GM19025 (cell line): ENCODE measurements at regions not wholly inside any gene's neighbourhood (a gene's known extent, or its start where the extent isn't known, plus 50 kb on each side); places are given as distances from the start of the nearest gene placed in this dataset.

ENCODE experiments used
- ATAC-seq: cut with Tn5 transposase; IDR thresholded peaks from one replicate; pipeline ENCODE4 v1.9.1; 2021; ENCODE audit warnings: mild to moderate bottlenecking, low read depth, moderate library complexity; ENCODE audit not compliant: unreplicated experiment

DNA sequence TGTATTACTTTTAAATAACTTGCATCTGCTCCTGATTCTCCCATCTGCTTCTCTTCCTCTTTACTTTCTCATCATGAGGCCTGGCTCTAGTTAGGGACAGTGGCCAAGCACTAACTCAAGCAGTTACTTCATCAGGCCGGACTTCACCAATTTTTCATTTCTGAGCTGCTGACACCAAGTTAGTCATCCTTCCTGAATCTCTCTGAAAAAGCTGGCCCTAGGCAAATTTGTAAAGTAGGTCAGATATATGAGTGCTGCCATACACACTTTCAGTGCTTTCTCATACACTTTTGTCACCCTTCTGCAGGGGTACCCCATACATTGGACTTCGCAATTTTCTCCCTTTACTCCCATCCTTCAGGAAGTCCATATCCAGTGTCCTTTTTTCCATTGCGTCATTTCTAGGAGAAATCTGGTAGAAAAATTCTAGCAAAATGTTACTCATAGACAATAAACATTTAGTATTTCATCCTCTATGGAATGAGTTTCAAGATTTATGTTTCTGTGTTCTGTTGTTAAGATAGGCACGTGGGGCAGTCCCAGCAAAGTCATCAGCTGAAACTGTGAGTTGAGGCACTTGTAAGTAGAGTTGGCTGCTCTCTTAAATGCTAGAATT, 276.8 kb upstream of the TMPO start:
- ATAC-seq, result no peak

DNA sequence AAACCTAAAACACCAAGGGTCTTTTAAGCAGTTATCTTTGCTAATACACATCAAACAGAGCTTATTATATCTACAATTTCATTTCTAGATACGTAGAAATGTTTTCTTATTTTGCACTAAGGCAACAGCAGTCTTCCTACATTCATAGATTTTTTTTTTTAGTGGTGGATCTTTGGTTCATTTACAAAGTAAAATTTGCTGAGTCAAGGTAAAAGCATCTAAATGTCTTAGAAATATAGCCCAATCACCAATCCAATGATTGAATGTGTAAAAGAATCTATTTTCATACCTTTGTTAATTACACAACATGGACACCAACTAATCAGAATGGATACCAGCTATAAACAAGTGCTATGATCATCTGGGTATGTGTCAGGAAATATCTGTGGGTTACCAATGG, 272.2 kb upstream of the TMPO start:
- no peak for ATAC-seq

DNA sequence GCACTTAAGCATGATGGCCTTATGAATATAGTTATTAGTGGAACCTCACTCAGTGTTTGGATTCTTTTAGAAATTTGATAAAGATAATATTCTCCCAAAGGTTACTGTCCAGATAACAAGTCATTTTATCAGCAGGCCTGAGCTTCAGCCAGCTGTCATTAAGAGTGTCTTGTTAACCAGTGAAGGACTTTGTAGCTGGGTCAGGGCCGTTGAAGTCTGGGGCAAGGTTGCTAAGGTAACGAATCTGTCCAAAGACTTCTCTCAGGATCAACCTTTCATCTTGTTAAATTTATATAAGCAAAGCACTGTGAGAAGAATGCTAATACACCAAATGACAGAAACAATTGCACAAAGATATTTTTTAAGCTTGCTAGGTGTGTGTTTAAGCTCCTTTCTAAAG, 271.3 kb upstream of the TMPO start:
- no peak for ATAC-seq

DNA sequence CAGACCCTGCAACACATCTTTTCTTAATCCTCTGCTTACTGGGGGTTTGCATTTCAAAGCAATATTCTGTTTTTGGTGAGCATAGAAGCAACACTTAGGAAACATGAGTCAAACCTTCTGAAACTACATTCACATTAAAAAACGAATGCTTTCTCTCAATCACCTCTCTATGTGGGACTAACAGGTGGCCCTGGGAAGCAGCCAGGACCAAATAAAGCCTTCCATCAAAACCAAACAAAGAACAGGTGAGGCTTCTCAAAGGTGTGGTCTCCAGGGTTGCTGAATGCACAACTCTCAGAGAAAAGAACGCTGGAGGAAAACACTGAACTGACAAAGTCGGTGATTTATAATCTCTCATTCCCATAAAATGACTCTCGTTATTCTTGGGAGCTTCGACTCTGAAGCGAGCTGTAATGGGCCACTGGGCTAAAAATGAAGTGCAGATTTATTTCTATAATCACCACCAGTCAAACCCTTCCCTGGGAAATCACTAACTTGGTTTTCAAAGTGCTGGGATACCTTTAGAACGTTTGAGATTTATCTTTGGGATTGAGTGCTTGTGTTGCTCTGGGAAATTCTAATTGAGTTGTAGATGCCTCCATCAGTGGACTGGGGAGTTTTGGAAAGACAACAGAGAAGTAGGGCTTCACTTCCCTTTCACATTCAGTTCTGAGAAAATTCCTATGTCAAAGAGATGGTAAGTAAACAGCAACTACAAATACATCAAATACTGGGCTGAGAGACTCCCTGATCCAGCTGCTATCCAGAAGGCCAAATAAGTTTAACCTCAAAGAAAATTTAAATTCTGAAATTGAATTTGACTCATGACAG, 262.0 kb upstream of the TMPO start:
- ATAC-seq, result no peak

DNA sequence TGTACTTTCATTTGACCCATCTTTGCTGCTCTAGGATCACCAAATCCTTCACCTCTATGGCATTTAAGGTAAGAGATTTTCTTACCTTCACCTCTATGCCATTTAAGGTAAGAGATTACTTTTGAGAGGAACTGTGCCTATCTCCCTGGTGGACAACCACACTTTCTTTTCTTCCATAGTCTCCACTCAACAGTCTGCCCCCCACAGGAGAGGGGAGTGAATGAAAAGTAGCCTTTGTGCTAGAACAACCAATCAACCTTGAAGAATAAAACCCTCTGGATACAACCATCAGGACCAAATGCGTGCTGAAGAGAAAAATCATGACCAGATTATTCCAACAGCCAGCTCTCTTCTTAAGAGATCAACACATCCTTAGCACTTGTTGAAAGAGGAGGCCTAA, 258.6 kb upstream of the TMPO start:
- no peak for ATAC-seq

DNA sequence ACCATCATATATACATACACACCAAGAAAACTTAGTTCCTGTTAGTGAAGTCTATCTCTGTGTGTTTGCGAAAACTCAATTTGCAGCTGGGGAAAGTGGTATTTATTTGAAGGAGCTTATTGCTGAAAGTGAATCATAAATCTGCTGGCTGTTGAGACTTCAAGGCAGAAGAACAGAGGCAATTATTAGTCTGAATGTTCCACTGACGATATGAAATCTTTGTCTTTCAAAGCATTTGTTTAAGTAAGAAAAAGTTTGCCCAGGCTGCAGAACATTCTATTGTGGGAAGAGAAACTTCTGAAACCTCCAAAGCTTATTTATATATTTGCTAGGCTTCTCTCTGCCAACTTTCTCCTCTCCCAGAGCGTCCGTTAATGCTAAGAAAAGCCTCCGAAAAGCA, 255.7 kb upstream of the TMPO start:
- ATAC-seq, result no peak

DNA sequence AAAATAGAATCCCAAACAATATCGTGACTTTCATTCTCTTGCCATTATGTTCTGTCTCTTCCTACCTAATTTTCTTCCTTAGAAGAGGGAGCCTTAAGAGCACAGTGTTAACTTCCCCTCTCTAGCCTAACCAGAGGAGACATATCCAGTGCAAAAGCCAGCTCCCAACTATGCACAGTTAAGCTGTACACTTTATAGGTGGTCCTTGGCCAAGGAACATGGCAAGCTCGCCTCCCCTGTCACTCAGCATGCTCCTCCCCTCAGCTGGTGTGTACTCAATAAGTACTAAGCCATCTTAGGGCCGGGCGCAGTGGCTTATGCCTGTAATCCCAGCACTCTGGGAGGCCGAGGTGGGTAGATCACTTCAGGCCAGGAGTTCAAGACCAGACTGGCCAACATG, 255.1 kb upstream of the TMPO start:
- ATAC-seq, result no peak

DNA sequence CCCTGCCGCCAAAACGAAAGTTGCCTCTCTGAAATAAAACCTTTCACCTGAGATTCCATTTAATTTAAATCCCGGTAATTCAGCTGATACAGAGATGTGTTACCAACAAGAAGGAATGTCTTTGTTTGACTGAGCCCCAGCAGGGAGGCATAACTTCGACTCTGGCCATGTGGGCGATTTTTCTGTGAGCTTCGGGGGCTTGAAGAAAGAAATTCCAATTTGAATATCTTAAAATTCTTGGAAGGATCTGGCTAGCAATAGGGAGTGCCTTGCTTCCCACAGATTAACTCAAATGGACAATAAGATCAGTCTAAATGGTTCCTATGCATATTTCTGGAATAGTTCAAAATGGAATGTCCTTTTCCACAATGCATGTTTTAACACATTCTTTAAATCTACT, 252.5 kb upstream of the TMPO start:
- no peak for ATAC-seq

DNA sequence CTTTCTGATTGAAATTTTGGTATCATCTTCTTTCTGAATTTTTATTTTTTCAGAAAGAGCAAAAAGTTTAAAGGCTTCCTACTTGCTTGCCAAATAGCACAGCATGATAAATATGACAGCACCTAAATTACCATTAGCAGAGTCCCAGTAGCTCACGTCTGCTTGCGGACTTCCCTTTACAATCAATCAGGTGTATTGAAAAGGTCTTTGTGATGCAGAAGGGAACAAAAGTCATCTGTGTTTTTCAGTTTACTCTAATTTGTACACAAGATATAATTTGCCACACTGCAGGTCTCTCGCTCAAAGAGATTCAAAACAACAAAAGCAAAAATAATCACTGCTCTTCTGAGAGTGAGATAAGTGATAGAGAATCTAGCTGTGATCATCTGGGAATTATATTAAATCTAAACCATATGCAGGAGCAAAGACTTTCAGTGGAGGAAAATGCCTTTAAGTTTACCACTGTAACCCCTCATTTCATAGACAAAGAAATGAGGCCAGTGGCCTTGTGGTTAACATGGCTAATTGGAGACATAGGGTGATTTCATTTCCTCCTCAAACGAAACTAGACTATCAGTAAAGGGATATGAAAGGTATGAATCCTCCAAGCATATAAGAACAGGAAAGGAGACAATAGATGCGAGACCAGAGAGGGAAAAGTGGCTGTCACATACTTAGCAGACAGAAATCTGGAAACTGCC, 240.8 kb upstream of the TMPO start:
- ATAC-seq, result peak; percentile 82

DNA sequence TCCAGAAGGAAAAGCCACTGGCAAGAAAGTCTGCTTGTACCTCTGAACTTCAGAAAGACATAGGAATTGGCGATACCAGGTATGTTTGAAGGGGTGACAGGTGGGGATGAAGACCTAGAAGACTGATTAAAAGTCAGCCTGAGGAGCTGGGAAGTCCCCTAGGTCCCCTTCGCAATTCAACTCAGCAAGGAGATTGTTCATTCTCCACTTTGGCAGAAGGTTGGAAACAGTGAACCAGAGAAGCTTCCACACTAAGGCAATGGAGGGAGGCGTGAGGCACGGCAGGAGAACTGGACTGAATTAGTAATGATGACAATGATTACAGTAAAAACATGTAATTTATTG, 240.3 kb upstream of the TMPO start:
- ATAC-seq, result peak; percentile 32

DNA sequence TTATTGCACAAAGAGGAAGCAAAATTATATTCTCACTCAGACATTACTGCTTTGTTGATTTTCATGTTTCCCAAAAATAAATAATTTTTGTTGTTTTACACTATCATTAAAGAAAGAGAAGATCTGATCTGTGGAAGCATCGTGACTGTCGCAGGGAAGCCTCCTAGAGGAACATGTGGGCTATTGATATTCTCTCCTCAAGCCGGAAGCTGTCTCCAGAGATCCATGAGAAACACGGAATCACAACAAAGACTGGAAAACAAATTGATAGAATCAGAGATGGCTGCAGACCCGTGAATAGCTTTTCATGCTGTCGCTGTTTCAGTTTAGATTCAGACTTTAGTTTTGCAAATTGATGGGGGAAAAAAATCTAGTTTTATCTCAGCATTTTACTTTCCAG, 235.2 kb upstream of the TMPO start:
- no peak for ATAC-seq

DNA sequence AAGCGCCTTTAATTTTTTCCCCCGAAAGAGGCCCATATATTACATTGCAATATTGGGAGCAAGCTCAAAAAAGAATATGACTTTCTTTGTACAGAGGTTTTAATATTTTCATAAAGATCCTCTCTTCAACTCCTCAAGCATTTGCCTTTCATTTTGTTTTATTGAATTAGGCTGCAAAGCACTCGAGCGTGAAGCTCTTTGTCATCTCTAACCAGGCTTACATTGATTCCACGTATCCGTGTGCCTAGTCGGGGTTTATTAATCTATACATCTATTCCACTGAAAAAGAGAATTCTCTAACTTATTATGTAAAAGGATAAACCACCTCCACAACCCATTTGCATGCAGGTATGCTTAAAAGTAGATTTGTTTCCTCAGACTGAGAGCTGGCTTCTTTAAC, 234.8 kb upstream of the TMPO start:
- no peak for ATAC-seq

DNA sequence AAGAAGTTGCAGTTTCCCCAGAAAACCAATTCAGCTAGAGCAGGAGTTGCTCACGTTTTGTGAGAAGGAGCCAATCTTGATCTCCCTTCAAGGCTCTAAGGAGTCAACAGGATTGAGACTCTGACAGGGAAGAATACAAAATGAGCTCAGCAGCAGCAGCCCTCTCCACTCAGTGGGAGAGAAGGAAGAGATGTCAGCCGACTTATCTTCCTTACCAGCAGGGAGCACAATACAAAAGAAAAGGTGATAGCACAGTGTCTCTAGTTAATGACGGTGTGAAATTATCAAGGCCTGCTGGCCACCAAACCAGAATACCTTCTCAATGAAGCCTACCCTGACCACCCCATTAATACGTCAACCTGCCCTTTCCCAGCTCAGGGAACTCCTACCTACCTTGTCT, 223.6 kb upstream of the TMPO start:
- no peak for ATAC-seq

DNA sequence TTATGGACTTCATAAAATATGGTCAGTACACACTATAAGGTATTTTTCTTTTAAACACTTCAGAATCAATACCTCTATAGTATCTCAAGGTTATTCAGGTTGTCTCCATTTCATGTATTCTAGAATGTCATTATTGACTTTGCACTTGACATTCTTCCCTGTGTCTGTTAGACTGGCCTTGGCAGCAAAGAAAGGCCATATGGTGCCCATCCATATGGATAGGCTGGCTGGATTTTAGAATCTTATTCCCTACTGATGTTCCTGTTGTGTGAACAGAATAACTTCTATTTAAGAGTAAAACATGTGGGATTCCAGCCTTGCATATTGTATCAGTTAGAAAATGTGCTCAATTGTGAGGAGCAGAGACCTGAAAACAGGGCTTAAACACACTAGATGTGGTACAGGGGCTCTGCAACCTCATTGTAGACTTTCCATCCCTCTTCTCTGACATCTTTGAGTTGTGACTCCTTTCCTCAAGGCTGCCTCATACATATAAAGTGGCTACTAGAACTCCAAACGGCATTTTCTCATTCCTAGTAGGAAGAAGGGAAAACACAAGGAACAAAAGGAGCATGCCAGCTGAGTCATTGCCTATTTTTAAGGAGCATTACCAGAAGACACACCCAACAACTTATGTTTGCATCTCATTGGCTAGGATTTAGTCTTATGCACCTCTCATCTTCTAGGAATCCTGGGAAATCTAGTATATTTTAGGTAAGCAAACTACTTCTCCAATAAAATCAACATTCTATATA, 221.2 kb upstream of the TMPO start:
- no peak for ATAC-seq

DNA sequence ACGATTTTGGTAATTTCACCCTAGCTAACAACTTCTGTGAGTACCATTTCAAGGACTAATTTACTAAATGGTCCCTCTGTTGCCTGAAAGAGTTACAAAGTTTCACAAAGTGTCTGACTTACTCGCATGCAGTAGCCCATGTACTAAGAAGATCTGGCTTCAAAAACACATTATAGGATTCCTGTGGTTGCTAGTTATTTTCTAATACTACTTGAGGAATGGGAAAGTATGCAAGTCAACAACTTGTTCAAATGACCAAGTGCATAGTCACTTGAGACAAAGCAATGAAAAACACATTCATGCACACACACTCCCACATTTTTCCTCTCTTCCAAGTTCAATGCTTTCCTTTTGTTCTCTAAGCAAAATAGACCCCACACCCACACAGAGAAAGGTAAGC, 219.7 kb upstream of the TMPO start:
- no peak for ATAC-seq

DNA sequence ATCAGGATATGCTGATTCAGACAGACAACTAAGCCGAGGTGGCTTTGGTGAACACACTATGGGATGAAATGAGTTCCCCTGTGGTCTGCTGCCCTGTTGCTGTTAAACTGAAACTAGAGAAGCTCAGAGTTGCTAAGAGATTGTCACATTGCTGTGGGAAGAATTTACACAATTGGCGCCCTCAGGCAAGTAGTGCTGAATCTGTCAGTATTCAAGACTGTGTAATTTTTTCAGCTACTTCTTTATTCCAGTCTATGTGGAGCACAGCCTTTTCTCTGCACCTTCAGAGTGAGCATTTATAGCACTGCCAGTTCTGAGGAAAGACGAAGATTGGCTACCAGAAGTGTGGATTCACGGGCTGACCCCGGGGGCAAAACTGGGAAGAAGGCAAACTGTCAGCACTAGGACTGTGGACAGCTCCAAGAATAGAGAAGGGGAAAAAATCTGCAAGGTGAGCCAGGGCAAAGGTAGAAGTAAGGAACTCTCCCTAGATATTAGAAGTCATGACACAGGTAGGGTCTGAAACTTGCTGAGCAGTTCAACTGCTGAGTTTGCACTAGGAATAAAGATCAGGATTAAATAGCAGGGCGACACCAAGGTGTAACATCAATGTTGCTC, 218.8 kb upstream of the TMPO start:
- ATAC-seq, result no peak

DNA sequence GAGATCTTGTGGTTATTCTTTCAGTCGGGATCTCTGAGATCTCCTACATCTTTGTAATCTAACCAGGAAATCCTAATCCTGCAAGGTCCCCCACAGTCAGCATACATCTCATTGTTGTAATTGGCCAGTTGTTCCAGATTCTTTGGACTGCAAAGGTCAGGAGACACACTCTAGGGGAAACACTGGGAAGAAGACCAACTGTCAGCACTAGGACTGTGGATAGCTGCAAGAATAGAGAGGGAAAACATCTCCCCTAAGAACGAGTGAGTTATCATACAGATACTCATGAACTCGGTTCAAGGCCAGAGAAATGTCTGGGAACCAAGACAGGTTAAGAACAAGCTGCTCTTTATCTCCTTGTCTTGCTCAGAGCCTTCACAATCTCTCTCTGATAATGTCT, 217.9 kb upstream of the TMPO start:
- no peak for ATAC-seq

DNA sequence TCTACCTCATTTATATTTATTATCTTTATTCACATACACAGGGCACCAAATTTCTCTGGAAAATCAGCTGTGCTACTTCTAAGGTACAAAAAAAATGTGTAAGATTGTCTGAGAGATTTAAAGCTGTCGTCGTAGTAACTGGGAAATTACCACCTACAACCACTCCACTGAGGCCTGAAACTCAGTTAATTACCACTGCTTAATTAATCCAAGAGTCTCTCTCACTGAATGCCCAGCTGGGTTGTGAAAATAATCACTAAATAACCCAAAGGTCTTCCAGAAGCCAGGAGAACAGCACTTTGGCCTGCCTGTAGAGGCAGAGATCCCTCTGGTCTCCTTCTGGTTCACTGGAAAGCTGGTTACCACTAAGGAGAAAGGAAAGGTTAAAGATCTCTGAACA, 207.2 kb upstream of the TMPO start:
- ATAC-seq, result no peak

DNA sequence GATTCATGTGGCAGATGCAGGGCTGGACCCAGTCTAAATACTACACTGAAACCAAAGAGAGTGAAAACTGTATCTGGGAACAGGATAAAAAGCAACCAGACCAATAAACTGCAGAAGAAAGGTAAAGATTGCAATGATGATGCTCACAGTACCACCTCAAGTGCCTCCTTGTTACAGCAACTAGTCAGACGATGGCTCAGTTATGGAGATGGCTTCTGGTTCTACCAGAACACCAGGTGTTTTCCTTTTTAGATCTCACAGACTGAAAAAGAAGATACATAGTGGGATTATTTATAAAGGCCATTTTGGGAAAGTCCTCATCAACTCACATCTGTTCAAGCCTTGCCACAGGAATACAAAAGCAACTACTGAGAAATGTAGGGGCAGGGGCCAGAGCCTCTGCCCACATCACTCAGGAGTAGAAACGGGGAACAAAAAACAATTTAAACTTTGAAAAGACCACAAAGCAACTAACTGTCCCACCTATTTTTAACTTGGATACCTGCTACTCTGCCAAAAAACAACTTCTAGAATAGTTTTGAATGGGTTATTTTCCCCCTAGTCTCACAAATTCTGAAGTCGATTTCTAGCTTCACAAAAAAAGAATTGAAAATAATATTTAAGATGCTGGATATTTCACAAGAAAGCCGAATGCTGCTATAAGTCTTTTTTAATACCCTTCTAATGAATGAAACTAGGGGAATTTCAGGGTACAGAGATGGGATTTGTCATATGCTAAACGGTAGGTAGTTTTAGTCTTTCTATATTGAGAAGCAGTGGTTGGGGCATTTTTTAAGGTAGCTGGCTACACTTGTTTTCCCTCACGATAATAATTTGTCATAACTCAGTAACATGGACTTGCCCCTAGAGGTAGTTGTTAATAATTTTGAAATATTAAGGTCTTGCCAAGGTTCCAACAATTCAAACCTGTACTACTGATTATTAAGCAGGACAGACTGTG, 197.2 kb upstream of the TMPO start:
- no peak for ATAC-seq
